ENCODE measurements at regions not wholly inside any gene's neighbourhood (a gene's known extent, or its start where the extent isn't known, plus 50 kb on each side); places are given as distances from the start of the nearest gene placed in this dataset.

DNA sequence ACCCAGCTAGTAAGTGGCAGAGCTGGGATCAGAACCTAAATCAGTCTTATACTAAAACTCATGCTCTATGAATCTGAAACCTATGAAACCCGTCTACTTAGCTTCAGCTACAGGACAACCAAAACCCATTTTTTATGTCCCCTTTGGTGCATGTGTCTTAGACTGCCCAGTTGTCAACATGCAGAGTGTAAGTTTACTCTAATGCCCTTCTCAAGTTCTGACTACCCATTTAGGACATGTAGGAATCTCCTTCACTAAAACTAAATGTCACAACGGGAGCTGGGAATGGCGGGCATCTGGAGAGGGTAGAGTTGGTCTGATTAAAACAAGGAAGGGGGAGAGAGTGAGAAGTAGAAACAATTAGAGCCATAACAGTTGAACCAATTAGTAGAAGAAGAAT, 167.9 kb upstream of the UBASH3B start (continued):
- no peak for TF ChIP-seq FOSL1 (tag; conservative IDR thresholded peaks at IDR 0.05)
- TF ChIP-seq EP400 (IDR thresholded peaks at IDR 0.05) = no peak

DNA sequence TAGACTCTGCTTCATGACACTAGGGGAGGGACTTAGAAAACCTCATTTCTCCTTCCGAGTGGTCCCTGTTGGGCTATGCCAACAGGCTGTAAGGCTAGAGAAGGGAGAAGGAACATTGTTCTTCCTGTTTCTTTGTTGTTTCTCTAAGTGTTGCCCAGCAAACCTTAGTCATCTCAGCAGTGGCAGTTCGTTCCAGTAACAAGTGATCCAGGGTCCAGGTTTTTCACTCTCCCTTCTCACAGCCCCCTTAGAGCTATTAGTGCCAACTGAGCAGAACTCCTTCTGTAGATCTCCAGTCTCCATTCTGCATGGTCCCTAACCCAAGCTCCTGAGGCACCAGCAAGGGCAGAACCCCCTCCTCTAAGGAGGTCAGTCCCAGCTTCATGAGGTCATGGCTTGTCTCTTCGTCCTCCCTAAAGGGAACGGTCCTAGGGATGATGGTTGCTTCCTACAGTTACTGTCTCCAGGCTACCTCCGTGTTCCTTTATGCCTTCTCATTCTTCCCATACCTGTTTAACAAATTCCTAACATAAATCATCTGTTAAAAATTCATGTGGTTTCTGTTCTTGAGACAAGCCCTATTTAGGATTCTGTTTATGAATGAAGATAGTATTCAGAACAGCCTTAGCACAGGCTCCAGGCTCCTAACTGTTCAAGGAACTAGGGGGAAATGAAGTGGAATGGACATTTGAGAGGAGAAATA, 168.6 kb upstream of the UBASH3B start:
- no peak overlapping the region for H3K4me3 ChIP-seq
- in situ Hi-C loops (cut with MboI) (no loop called here), intact Hi-C loops (cut with micrococcal nuclease) (no loop called here)
- no peaks in the 10 kb centered on the region for H3K79me2 ChIP-seq (ENCODE audit: control insufficient read depth, insufficient read depth, low read length)
- no peaks in the 10 kb centered on the region for H3K36me3 ChIP-seq (ENCODE audit: control insufficient read depth, insufficient read depth, low read length)
- H4K20me1 ChIP-seq (replicated peaks; ENCODE audit: control insufficient read depth, insufficient read depth, low read length) = no peaks in the 10 kb centered on the region
- ChIA-PET CTCF (ENCODE audit: low intra/inter-chr PET ratio) (no interaction called here), POLR2A (no interaction called here)
- H3K4me1 ChIP-seq (replicated peaks in 1 of 2; ENCODE audit: control insufficient read depth in 2 of 2, insufficient read depth in 2 of 2, low read length in 2 of 2) = no peaks in the 10 kb centered on the region
- no peak overlapping the region for H3K27ac ChIP-seq (ENCODE audit: extremely low read depth, low read depth, low read length)
- DNase-seq (ENCODE audit: extremely low read depth in 1 of 4, low spot score in 3 of 4) (no peak), FAIRE-seq (no peak), ATAC-seq (no peak)
- BruUV-seq (replicated peaks) = no TSS peak
- H2AFZ ChIP-seq (ENCODE audit: low read depth, low read length) = no peak overlapping the region
- H3K27me3 ChIP-seq (ENCODE audit: control insufficient read depth in 2 of 2, insufficient read depth in 2 of 2, low read length in 2 of 2) = no peaks in the 10 kb centered on the region
- H3K4me2 ChIP-seq (ENCODE audit: insufficient read depth, low read length) = no peak overlapping the region
- no peaks in the 10 kb centered on the region; the same call in 1 of the 2 replicates for H3K9me3 ChIP-seq (replicated peaks; ENCODE audit: control insufficient read depth, insufficient read depth, low read depth, low read length)
- no peak for TF ChIP-seq PHB (CRISPR knock-in tag; IDR thresholded peaks at IDR 0.05)
- no peak for TF ChIP-seq TCF15 (CRISPR knock-in tag; IDR thresholded peaks at IDR 0.05)
- no peak for TF ChIP-seq POLR2AphosphoS2 (IDR thresholded peaks at IDR 0.05; ENCODE audit: low read length)
- TF ChIP-seq SRF (CRISPR knock-in tag; IDR thresholded peaks at IDR 0.05) = no peak
- no peak for TF ChIP-seq ZNF584 (CRISPR knock-in tag; IDR thresholded peaks at IDR 0.05; ENCODE audit: low read depth)
- no peak for TF ChIP-seq DIDO1 (tag; IDR thresholded peaks at IDR 0.05; ENCODE audit: low read depth)
- TF ChIP-seq E2F6 (IDR thresholded peaks at IDR 0.05; ENCODE audit: borderline replicate concordance in 1 of 2, extremely low read depth in 1 of 2, insufficient read depth in 1 of 2, insufficient read length in 1 of 2, low read depth in 1 of 2, low read length in 1 of 2, poor library complexity in 1 of 2, severe bottlenecking in 1 of 2) = no peak
- no peak for TF ChIP-seq BRCA1 (IDR thresholded peaks at IDR 0.05)
- TF ChIP-seq BRCA1 (CRISPR knock-in tag; IDR thresholded peaks at IDR 0.05) = no peak
- TF ChIP-seq POLR2H (tag; IDR thresholded peaks at IDR 0.05; ENCODE audit: low read depth) = no peak
- TF ChIP-seq RBM39 (optimal IDR thresholded peaks at IDR 0.05; ENCODE audit: low read depth, low read length) = no peak
- H3K9ac ChIP-seq (ENCODE audit: insufficient read depth in 1 of 2, low read depth in 2 of 2, low read length in 2 of 2) = no peak overlapping the region
- WGBS (ENCODE audit: insufficient coverage, low coverage, missing lambda C conversion rate) = 1% methylated on average over 5 of the region's 5 CpGs
- no peaks in the 10 kb centered on the region for H3K9me1 ChIP-seq (ENCODE audit: control insufficient read depth, insufficient read depth, low read length)

Data from K562 (cell line).